GM13976 (cell line): ENCODE measurements at regions not wholly inside any gene's neighbourhood (a gene's known extent, or its start where the extent isn't known, plus 50 kb on each side); places are given as distances from the start of the nearest gene placed in this dataset.
A peak's percentile ranks its signal among the peaks of the same experiment; 100 is the strongest.

Experiments
- DNase-seq: peaks from one replicate; pipeline ENCODE4 v3.0.0; 2012; ENCODE audit warnings: low spot score
- in situ Hi-C: fragments of 300-500 bp; cut with MboI; formaldehyde crosslinking; loops from one replicate; pipeline ENCODE4 v1.12.0; 2022; ENCODE audit warnings: low sequenced_read_pairs, mixed read lengths, inconsistent platforms; ENCODE audit not compliant: unreplicated experiment
- TF ChIP-seq, protein P1 (sequence below): IDR thresholded peaks from 2 replicates; pipeline ENCODE4 v1.5.1; 2012; ENCODE audit warnings: borderline replicate concordance, mild to moderate bottlenecking; ENCODE audit not compliant: insufficient read depth; ENCODE audit errors: extremely low read depth, missing control alignments, control extremely low read depth

DNA sequence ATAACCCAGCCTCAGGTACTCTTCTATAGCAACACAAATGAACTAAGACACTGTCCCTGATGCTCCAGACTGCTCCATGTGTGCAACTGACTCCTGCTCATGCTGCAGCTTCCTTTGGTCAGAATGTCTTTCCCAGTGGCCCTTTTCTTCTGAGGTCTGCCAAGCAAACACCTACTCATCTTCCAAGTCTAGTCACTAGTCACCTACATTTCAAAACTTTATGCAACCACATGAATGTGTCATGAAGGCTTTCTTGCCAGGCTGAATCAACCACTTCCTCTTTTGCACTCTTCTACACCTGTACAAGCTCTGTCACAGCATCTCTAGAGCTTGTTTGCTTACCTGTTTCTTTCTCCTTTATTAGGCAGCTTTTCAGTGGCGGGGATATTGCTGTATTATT, 75.8 kb downstream of the LSMEM1 start:
- DNase-seq: peak; percentile 15
- TF ChIP-seq, protein P1, sequence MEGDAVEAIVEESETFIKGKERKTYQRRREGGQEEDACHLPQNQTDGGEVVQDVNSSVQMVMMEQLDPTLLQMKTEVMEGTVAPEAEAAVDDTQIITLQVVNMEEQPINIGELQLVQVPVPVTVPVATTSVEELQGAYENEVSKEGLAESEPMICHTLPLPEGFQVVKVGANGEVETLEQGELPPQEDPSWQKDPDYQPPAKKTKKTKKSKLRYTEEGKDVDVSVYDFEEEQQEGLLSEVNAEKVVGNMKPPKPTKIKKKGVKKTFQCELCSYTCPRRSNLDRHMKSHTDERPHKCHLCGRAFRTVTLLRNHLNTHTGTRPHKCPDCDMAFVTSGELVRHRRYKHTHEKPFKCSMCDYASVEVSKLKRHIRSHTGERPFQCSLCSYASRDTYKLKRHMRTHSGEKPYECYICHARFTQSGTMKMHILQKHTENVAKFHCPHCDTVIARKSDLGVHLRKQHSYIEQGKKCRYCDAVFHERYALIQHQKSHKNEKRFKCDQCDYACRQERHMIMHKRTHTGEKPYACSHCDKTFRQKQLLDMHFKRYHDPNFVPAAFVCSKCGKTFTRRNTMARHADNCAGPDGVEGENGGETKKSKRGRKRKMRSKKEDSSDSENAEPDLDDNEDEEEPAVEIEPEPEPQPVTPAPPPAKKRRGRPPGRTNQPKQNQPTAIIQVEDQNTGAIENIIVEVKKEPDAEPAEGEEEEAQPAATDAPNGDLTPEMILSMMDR: no peak
- in situ Hi-C loops: loop anchor here (25.0 kb wide), 1 partner anchor 331 kb away; no protein-coding TSS in a partner anchor

DNA sequence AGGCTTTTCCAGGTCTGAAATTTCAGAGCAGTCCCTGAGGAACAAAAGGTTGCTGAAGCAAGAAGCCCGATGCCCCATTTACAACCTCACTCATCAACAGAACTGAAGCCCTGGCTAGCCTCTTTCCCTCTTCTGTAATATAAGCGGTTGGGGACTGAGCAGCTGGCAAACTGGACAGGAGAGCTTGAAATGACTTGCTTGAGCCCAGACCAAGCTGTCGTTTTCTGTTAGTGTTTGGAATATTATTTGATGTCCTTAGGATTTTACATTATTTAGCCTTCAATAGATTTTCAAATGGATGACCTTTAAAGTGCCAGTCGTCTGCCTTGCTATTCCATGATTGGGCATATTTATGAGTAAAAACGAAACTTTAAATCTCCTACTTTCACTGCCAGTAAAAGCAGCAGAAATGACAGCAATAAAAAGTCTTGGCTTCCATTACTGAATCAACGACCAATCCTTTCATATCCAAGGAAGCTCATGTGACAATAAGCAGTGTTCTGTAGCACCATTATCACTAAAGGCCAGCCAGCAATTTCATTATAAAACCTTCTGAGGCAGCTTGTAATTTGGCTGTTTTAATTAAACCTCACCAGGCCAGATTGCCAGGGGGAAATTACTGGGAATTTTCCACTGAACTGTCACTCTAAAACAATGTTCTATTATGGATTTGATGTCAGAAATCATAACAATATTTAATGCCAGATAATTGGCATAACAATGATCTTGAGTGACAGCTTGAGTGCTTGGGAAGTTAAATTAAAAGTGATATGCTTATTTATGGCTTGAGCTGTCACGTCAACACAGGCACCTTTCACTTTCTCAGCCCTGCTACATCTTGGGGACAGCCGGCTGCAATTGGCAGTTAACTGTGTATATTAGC, 85.9 kb downstream of the LSMEM1 start:
- TF ChIP-seq, protein P1: no peak
- DNase-seq: no peak
- in situ Hi-C loops: loop anchor here (25.0 kb wide), 1 partner anchor 321 kb away; no protein-coding TSS in a partner anchor

DNA sequence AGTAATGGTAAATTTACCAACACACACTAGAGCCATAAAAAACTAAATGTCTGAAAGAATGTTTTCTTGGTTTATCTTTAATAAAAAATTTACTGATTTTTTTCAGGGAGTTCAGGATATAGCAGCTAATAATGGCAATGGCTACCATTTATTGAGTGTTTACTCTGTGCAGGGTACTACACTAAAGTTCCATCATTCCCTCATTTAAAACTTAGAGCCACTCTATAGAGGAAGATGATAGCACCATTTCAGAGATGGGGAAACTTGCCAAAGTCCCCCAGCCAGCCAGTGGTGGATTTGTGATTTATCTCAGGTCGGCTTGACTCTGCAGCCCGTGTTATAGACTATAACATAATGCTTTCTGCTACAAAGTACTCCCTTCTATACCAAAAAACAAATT, 86.6 kb downstream of the LSMEM1 start:
- TF ChIP-seq, protein P1: no peak
- in situ Hi-C loops: loop anchor here (25.0 kb wide), 1 partner anchor 320 kb away; no protein-coding TSS in a partner anchor

DNA sequence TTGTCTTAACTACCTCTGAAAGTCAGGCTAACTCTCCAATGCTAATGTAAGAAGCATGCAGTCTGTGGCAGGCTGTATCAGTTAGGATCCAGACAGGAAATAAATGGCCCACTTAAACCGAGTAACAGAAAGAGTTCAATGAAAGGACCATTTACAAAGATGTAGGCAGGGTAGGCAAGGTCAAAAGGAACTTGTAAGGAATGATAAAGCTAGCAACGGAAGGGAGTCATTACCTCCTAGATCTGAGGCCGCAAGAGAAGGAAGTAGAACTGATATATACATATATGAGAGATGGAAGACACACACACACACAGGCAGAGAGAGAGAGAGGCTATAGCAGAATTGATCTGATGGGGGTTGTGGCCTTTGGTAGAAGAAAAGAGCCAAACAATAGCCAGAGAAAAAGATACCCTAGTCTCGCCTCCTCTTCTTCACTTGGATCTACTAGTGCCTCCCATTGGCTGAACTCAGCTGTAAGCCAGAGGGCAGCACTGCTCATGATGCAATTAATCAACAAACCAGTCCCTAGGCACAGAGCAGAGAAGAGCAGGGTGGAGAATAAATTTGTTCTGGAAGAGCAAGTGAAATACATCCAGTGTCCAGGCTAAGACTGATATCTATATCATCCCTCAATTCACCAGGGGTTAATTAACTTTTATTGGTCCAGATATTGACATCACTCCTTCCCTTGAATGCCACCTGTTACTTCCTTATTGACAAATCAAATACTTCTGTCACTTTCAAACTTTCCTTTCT, 91.2 kb downstream of the LSMEM1 start:
- in situ Hi-C loops: loop anchor here (25.0 kb wide), 1 partner anchor 315 kb away; no protein-coding TSS in a partner anchor
- TF ChIP-seq, protein P1: no peak
- no peak for DNase-seq

More for the DNA sequence above, 86.6 kb downstream of the LSMEM1 start:
- no peak for DNase-seq

DNA sequence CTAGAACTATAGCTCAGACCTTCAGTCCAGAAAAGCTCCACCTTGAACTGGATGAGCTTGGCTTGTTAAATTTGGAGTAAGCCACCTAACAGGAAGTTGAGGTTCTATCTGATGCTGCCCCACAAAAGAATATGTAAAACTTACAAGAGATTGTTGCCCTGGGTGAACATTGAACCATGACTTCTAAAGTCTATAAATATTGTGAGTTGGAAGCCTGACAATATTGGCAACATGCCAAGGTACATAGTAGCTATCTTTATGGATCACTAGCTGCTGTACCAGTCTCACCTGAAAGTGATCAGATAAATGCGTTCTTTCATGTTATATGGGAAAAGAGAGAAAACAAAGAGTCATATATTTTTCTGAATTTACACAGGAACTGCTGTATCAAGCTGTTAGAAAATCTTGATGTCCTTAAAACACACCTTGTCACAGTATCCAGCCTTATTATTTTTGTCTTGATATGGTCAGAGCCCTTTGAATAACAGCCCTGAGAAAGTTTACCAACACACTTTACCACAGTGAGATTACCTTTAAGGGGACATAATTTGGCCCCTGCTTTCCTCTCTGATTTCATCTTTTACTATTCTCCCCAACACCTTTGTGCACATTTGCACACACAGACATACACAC, 92.0 kb downstream of the LSMEM1 start:
- TF ChIP-seq, protein P1: no peak
- in situ Hi-C loops: loop anchor here (25.0 kb wide), 1 partner anchor 315 kb away; no protein-coding TSS in a partner anchor
- DNase-seq: no peak
